GM12872 (cell line): ENCODE measurements at regions not wholly inside any gene's neighbourhood (a gene's known extent, or its start where the extent isn't known, plus 50 kb on each side); places are given as distances from the start of the nearest gene placed in this dataset.

Source experiments
- CTCF ChIP-seq: IDR thresholded peaks from 3 replicates; pipeline ENCODE4 v1.5.1; 2011; ENCODE audit warnings: low read depth, mild to moderate bottlenecking, low read length, moderate library complexity; ENCODE audit not compliant: insufficient read depth

- TF ChIP-seq CTCF = no peak
Observed at GRCh38 chr12:5139751-5140150, 96.1 kb downstream of the KCNA5 start.

GRCh38 chr12:5140190-5140589 is 96.5 kb downstream of the KCNA5 start:
- no peak for TF ChIP-seq CTCF

- no peak for TF ChIP-seq CTCF
Observed at GRCh38 chr12:5148880-5149279, 105.2 kb downstream of the KCNA5 start.

- no peak for TF ChIP-seq CTCF
Observed at GRCh38 chr12:5154091-5154490, 110.4 kb downstream of the KCNA5 start.

GRCh38 chr12:5155866-5156265 is 112.2 kb downstream of the KCNA5 start:
- TF ChIP-seq CTCF = no peak

- no peak for TF ChIP-seq CTCF
Observed at GRCh38 chr12:5160827-5161226, 117.1 kb downstream of the KCNA5 start.

- no peak for TF ChIP-seq CTCF
Observed at GRCh38 chr12:5163661-5164060, 120.0 kb downstream of the KCNA5 start.
